Left lung (tissue), 4 donors: ENCODE measurements at regions not wholly inside any gene's neighbourhood (a gene's known extent, or its start where the extent isn't known, plus 50 kb on each side); places are given as distances from the start of the nearest gene placed in this dataset.

Source experiments
- ATAC-seq: fragments of 200-7000 bp; cut with Tn5 transposase; one replicate; pipeline ENCODE4 v1.9.1; 2020; ENCODE audit warnings: moderate library complexity
- DNase-seq, 4 donors: peaks; one replicate each; pipeline ENCODE4 v3.0.0-alpha.2; 2013 to 2020
- H3K27ac ChIP-seq, 2 donors: fragments of 200-600 bp; sonication (generic) in 1 of 2; one replicate each; pipeline versions ENCODE4 v1.5.0 to v1.8.0; 2020 to 2021
- H3K27me3 ChIP-seq, 2 donors: fragments of 200-600 bp; sonication (generic) in 1 of 2; one replicate each; pipeline versions ENCODE4 v1.5.0 to v1.8.0; 2020 to 2021
- H3K36me3 ChIP-seq, 2 donors: fragments of 200-600 bp; sonication (generic) in 1 of 2; one replicate each; pipeline versions ENCODE4 v1.5.0 to v1.8.0; 2020 to 2021
- H3K4me1 ChIP-seq, 2 donors: fragments of 200-600 bp; one replicate each; pipeline ENCODE4 v1.8.0; 2021
- H3K4me3 ChIP-seq, 2 donors: fragments of 200-600 bp; sonication (generic) in 1 of 2; one replicate each; pipeline versions ENCODE4 v1.5.0 to v1.8.0; 2020 to 2021; ENCODE audit warnings: mild to moderate bottlenecking in 1 of 2
- H3K9me3 ChIP-seq, 2 donors: fragments of 200-600 bp; sonication (generic) in 1 of 2; one replicate each; pipeline versions ENCODE4 v1.5.0 to v1.8.0; 2020 to 2021
- intact Hi-C, 2 donors: fragments of 100-400 bp; cut with DNase I; formaldehyde crosslinking; loops; one replicate each; pipeline versions ENCODE4 v1.11.2 to v1.14.2; 2022
- TF ChIP-seq, protein P1 (sequence below), 2 donors: fragments of 200-600 bp; sonication (generic) in 1 of 2; IDR thresholded peaks; one replicate each; pipeline versions ENCODE4 v1.5.0 to v1.8.0; 2021; ENCODE audit warnings: antibody characterized with exemption in 2 of 2
- donor health status: DM: no; HTN: yes; CAD: no.
- donor health status: DM: no; HTN: no; CAD: no.

DNA sequence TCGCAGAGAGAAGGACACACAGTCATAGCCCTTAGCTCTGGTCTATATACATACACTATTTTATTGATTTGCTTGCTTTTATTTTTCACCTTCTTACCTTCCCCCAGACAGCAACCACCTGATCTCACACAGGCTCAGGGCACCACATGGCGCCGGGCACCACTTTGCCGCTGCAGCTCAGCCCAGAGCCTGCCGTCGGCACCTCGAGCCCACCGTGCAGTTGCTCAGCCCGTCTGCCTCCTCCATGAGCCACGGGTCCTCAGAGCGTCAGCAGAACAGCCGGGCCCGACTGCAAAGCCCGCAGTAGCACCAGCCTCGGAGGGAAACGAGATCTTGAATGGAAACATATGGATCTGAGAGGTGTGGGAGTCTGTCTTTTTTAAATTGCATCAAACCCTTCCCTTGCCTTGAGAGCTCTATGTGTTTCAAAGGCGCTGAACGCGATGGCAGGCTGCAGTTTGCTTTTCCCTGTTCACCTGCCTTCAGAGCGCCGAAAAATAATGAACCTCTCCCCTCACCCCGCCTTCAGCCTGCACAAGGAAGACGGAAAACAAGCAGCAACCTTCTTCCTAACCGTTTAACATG, 505.4 kb downstream of the MN1 start:
- intact Hi-C loops: no loop called here
- TF ChIP-seq, protein P1, sequence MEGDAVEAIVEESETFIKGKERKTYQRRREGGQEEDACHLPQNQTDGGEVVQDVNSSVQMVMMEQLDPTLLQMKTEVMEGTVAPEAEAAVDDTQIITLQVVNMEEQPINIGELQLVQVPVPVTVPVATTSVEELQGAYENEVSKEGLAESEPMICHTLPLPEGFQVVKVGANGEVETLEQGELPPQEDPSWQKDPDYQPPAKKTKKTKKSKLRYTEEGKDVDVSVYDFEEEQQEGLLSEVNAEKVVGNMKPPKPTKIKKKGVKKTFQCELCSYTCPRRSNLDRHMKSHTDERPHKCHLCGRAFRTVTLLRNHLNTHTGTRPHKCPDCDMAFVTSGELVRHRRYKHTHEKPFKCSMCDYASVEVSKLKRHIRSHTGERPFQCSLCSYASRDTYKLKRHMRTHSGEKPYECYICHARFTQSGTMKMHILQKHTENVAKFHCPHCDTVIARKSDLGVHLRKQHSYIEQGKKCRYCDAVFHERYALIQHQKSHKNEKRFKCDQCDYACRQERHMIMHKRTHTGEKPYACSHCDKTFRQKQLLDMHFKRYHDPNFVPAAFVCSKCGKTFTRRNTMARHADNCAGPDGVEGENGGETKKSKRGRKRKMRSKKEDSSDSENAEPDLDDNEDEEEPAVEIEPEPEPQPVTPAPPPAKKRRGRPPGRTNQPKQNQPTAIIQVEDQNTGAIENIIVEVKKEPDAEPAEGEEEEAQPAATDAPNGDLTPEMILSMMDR (IDR thresholded peaks at IDR 0.05): no peak
- no peaks in the 10 kb centered on the region for H3K4me1 ChIP-seq
- peaks cover 12 to 68% of the 10 kb centered on the region in 2 donors for H3K27me3 ChIP-seq
- no peaks in the 10 kb centered on the region for H3K9me3 ChIP-seq
- no peak overlapping the region for H3K27ac ChIP-seq
- ATAC-seq: no peak
- no peaks in the 10 kb centered on the region for H3K36me3 ChIP-seq
- no peak for DNase-seq
- H3K4me3 ChIP-seq: no peak overlapping the region

DNA sequence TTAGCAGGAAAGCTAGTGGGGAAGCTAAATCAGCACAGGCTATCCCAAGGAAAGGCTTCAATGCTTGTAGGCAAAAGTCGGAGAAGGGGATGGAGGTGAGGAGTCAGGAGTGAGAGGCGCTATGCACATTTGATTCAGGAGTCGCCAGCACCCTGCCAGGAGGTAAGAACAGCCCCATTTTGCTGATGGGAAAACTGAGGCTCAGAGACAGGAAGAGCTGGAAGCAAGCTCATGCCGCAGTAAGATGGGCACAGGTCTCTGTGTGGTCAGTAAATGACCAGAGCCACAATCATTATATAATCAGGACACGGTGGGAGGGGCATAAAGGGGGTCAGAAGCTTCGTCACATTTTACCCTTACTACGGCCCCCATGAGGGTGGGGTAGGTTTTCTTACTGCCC, 504.4 kb downstream of the MN1 start:
- Histone ChIP-seq H3K9me3 (no peaks in the 10 kb centered on the region), H3K27ac (no peak overlapping the region), H3K36me3 (no peaks in the 10 kb centered on the region), H3K4me1 (no peaks in the 10 kb centered on the region), H3K4me3 (no peak overlapping the region), H3K27me3 (peaks cover 12 to 66% of the 10 kb centered on the region in 2 donors)
- DNase-seq (no peak), ATAC-seq (no peak)
- intact Hi-C loops: no loop called here
- TF ChIP-seq, protein P1 (IDR thresholded peaks at IDR 0.05): no peak

DNA sequence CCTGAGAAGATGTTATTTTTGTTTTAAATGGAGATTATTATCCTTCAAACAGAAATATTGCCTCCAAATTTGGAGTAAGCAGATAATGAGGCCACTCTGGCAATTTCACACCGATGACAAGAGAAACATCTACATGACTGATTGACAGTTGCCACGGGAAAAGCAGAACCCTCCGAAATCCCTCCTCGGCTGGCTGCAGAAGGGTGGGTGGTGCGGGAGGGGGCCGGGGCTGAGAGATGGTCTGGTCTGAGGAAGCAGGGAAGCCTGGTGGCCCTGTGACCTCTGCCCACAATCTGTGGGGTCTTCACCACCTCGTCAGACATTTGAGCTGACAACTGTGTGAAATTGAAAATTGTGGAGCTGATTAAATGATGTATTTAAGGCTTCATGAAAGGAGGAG, 503.2 kb downstream of the MN1 start:
- no peak overlapping the region for H3K4me3 ChIP-seq
- DNase-seq (no peak), ATAC-seq (no peak)
- TF ChIP-seq, protein P1 (IDR thresholded peaks at IDR 0.05): no peak
- H3K4me1 ChIP-seq: no peaks in the 10 kb centered on the region
- no peak overlapping the region for H3K27ac ChIP-seq
- no peaks in the 10 kb centered on the region for H3K36me3 ChIP-seq
- intact Hi-C loops: no loop called here
- peaks cover 12 to 59% of the 10 kb centered on the region in 2 donors for H3K27me3 ChIP-seq
- H3K9me3 ChIP-seq: no peaks in the 10 kb centered on the region

DNA sequence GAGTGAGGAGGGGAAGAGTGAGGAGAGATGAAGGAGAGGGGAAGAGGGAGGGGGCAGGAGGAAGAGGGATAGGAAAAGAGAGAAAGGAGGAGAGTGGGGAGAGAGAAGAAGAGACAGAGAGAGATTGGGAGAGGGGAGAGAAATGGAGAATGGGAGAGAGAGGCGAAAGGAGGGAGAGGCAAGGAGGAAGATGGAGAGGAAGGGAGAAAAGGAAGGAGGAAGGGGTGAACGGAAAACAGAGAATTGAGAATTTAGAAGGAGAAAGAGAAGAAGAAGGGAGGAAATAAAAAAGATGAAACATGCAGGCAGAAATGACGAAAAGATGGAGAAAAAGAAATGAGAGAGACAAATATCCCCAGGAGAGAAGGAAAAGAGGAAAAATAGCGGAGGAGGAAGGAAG, 502.8 kb downstream of the MN1 start:
- Histone ChIP-seq H3K4me3 (no peak overlapping the region), H3K27ac (no peak overlapping the region), H3K36me3 (no peaks in the 10 kb centered on the region), H3K9me3 (no peaks in the 10 kb centered on the region), H3K27me3 (peaks cover 12 to 59% of the 10 kb centered on the region in 2 donors), H3K4me1 (no peaks in the 10 kb centered on the region)
- DNase-seq (no peak), ATAC-seq (no peak)
- intact Hi-C loops: no loop called here
- TF ChIP-seq, protein P1 (IDR thresholded peaks at IDR 0.05): no peak

DNA sequence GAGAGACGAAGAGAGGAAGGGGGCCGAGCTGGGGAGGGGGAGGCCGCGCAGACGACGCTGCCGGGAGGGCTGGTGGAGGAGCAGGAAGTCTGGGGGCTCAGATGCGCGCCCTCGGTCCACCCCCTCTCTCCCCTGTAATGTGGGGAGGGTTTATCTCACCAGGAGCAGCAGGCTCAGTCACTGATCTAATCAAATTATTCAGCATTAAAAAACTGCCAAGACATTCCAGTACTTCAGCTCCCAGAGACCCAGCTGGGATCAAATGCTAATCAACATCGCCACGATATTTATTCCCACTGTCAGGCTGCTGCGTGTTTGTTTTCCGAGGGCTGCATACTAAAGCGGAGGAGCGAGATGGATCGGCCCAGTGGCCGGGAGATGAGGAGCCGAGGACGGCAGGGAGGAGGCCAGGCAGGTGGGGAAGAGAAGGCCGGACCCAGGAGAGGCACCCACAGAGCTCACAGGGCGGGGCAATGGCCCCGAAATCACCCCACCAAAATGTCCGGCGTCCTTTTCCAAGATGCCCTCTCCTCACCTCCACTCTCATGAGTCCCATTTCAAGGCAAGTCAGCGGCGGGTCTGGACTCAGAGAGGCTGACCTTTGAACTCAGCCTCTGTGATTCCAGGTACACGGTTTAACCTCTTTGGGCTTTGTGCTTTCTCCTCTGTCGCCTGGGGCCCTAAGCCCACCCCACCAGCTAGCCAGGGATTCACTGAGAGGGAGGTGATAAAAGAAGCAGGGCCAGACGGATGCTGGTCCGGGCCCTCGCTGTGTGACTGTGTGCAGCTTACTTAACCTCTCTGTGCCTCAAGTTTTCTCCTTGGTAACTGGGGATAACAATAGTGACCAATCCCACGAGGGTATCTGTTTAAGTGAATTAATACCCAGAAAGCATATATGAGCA, 502.1 kb downstream of the MN1 start:
- ATAC-seq: no peak
- Histone ChIP-seq H3K36me3 (no peaks in the 10 kb centered on the region), H3K9me3 (no peaks in the 10 kb centered on the region), H3K27ac (no peak overlapping the region), H3K4me3 (no peak overlapping the region), H3K27me3 (peaks cover 12 to 59% of the 10 kb centered on the region in 2 donors), H3K4me1 (no peaks in the 10 kb centered on the region)
- no peak for DNase-seq
- TF ChIP-seq, protein P1 (IDR thresholded peaks at IDR 0.05): no peak
- intact Hi-C loops: no loop called here
